Neutrophil (primary cell): ENCODE measurements at regions not wholly inside any gene's neighbourhood (a gene's known extent, or its start where the extent isn't known, plus 50 kb on each side); places are given as distances from the start of the nearest gene placed in this dataset.

ENCODE experiments used
- H3K27ac ChIP-seq: fragments of 200-600 bp; sonication (generic); 2 replicates; pipeline ENCODE4 v1.5.1; 2016; ENCODE audit warnings: mild to moderate bottlenecking, moderate library complexity
- H3K27me3 ChIP-seq: fragments of 200-600 bp; sonication (generic); 2 replicates; pipeline ENCODE4 v1.6.0; 2016; ENCODE audit warnings: mild to moderate bottlenecking
- H3K36me3 ChIP-seq: fragments of 200-600 bp; sonication (generic); 2 replicates; pipeline ENCODE4 v1.5.1; 2017
- H3K4me1 ChIP-seq, 2 experiments: fragments of 200-600 bp in 1 of 2; sonication (generic) in 1 of 2; 1 replicate in 1 of 2; 2 replicates in 1 of 2; pipeline versions ENCODE4 v1.5.1 to v1.6.1; 2013 to 2016; ENCODE audit warnings: low read depth in 1 of 2, low read length in 1 of 2, mild to moderate bottlenecking in 1 of 2, moderate library complexity in 1 of 2; ENCODE audit not compliant: control insufficient read depth in 1 of 2, insufficient read depth in 1 of 2
- H3K4me3 ChIP-seq, 2 experiments: fragments of 200-600 bp in 1 of 2; sonication (generic) in 1 of 2; 1 replicate in 1 of 2; 2 replicates in 1 of 2; pipeline ENCODE4 v1.5.1; 2013 to 2016; ENCODE audit warnings: low read depth in 1 of 2, low read length in 1 of 2, mild to moderate bottlenecking in 1 of 2, moderate library complexity in 1 of 2
- H3K9me3 ChIP-seq: fragments of 200-600 bp; sonication (generic); 2 replicates; pipeline ENCODE4 v1.5.1; 2016
- TF ChIP-seq, protein P1 (sequence below): fragments of 200-600 bp; sonication (generic); IDR thresholded peaks from 2 replicates; pipeline ENCODE4 v1.5.1; 2016; ENCODE audit warnings: antibody characterized with exemption

GRCh38 chr5:141778683-141779082 is 96.7 kb upstream of the ARAP3 start:
- Histone ChIP-seq H3K9me3 (no peaks in the 10 kb centered on the region), H3K4me3 (no peak overlapping the region), H3K27me3 (peaks cover 46% of the 10 kb centered on the region), H3K27ac (no peak overlapping the region), H3K36me3 (no peaks in the 10 kb centered on the region), H3K4me1 (no peaks in the 10 kb centered on the region)
- TF ChIP-seq, protein P1, sequence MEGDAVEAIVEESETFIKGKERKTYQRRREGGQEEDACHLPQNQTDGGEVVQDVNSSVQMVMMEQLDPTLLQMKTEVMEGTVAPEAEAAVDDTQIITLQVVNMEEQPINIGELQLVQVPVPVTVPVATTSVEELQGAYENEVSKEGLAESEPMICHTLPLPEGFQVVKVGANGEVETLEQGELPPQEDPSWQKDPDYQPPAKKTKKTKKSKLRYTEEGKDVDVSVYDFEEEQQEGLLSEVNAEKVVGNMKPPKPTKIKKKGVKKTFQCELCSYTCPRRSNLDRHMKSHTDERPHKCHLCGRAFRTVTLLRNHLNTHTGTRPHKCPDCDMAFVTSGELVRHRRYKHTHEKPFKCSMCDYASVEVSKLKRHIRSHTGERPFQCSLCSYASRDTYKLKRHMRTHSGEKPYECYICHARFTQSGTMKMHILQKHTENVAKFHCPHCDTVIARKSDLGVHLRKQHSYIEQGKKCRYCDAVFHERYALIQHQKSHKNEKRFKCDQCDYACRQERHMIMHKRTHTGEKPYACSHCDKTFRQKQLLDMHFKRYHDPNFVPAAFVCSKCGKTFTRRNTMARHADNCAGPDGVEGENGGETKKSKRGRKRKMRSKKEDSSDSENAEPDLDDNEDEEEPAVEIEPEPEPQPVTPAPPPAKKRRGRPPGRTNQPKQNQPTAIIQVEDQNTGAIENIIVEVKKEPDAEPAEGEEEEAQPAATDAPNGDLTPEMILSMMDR, result no peak

GRCh38 chr5:141778206-141778605 is 96.2 kb upstream of the ARAP3 start:
- TF ChIP-seq, protein P1, result no peak
- Histone ChIP-seq H3K4me1 (no peaks in the 10 kb centered on the region), H3K27ac (no peak overlapping the region), H3K27me3 (peaks cover 49% of the 10 kb centered on the region), H3K36me3 (no peaks in the 10 kb centered on the region), H3K4me3 (no peak overlapping the region), H3K9me3 (no peaks in the 10 kb centered on the region)

DNA sequence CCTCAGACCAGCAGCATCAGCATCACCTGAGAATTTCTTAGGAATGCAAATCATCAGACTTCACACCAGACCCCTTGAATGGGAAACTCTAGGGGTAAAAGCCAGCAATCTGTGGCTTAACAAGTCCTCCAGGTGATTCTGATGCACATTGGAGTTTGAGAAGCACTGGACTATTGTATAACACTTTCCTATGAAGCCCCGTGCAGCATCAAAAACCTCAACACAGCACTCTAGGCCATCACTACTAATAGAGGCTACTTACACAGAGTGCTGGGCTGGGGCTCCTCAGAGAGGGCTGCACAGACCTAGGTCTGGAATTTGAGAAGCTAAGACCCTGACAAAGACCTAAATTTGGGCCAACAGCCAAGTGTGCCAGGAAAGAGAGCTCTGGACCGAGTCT is 95.7 kb upstream of the ARAP3 start:
- Histone ChIP-seq H3K4me3 (no peak overlapping the region), H3K4me1 (no peaks in the 10 kb centered on the region), H3K36me3 (no peaks in the 10 kb centered on the region), H3K27me3 (peaks cover 54% of the 10 kb centered on the region), H3K9me3 (no peaks in the 10 kb centered on the region), H3K27ac (no peak overlapping the region)
- TF ChIP-seq, protein P1, result no peak

- Histone ChIP-seq H3K4me3 (no peak overlapping the region), H3K36me3 (no peaks in the 10 kb centered on the region), H3K27ac (no peak overlapping the region), H3K9me3 (no peaks in the 10 kb centered on the region), H3K4me1 (no peaks in the 10 kb centered on the region), H3K27me3 (peaks cover 57% of the 10 kb centered on the region)
- TF ChIP-seq, protein P1, result no peak
Observed at GRCh38 chr5:141777130-141777529, 95.1 kb upstream of the ARAP3 start.

DNA sequence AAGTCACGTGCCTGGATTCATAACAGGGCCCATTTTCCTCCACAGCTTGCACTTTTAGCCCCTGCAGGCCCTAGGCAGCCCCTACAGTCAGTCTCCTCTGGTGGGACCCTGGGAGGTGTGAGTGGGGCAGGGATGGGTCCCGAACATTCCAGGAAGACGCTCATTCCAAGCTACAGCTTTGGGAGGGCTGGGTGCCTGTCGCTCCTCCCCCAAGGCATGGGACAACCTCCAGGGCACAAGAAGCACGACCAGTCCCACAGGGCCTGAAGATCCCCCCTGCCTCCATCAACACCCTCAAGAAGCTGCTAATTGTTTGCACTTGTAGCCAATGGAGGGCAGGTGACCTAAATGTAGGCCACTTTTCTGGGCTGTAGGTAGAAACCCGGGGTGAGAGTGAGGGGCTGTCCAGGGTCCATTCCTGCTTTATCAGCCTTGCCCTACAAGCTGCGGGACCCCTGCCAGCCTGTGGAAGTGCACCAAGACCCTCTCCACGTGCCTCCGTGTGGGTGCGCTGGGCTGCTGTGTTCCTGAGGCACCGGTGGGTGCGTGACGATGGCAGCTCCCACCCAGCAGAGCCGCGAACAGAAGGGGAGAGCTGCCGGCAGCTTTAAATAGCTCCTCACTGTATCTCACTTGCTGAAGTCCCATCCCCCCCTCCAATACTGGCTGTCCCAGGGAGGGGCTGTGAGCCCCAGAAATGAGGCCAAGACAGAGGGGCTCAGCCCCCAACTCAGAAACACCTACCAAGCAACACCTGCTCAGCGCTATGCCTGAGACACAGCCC is 91.9 kb upstream of the ARAP3 start:
- H3K4me1 ChIP-seq, result no peaks in the 10 kb centered on the region
- H3K27me3 ChIP-seq, result peaks cover 50% of the 10 kb centered on the region
- no peak overlapping the region for H3K4me3 ChIP-seq

More for the DNA sequence above, 91.9 kb upstream of the ARAP3 start:
- TF ChIP-seq, protein P1, result no peak
- Histone ChIP-seq H3K36me3 (no peaks in the 10 kb centered on the region), H3K27ac (no peak overlapping the region), H3K9me3 (no peaks in the 10 kb centered on the region)
